ENCODE measurements at regions not wholly inside any gene's neighbourhood (a gene's known extent, or its start where the extent isn't known, plus 50 kb on each side); places are given as distances from the start of the nearest gene placed in this dataset.

DNA sequence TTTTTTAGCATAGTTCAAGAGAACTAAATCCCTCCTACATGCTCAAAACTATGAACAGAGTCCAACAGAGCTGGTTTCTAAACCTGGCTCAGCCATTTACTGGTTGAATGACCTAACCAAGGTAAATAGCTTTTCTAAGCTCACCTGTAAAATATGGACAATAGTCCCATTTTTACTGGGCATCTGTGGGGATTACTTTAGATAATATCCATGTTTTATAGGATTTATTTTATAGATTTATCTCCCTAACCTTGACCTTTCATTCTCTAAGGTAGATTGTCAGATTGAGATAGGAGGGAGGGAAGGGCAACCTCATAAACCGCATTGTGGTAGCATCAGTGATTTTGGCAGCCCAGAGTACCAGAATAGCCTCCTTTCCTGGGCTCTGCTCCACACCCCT lies 178.5 kb upstream of the TOX3 start:
- TF ChIP-seq, protein P1, sequence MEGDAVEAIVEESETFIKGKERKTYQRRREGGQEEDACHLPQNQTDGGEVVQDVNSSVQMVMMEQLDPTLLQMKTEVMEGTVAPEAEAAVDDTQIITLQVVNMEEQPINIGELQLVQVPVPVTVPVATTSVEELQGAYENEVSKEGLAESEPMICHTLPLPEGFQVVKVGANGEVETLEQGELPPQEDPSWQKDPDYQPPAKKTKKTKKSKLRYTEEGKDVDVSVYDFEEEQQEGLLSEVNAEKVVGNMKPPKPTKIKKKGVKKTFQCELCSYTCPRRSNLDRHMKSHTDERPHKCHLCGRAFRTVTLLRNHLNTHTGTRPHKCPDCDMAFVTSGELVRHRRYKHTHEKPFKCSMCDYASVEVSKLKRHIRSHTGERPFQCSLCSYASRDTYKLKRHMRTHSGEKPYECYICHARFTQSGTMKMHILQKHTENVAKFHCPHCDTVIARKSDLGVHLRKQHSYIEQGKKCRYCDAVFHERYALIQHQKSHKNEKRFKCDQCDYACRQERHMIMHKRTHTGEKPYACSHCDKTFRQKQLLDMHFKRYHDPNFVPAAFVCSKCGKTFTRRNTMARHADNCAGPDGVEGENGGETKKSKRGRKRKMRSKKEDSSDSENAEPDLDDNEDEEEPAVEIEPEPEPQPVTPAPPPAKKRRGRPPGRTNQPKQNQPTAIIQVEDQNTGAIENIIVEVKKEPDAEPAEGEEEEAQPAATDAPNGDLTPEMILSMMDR (IDR thresholded peaks at IDR 0.05 in 4 of 5, conservative IDR thresholded peaks at IDR 0.05 in 1 of 5) = no peak
- TF ChIP-seq POLR2A (IDR thresholded peaks at IDR 0.05) = no peak
